Progenitor cell of endocrine pancreas (in vitro differentiated cells): ENCODE measurements at regions not wholly inside any gene's neighbourhood (a gene's known extent, or its start where the extent isn't known, plus 50 kb on each side); places are given as distances from the start of the nearest gene placed in this dataset.

Experiments
- DNase-seq: peaks from one replicate; pipeline ENCODE4 v3.0.0; 2021; ENCODE audit warnings: low spot score; ENCODE audit not compliant: unreplicated experiment
- H3K27ac Mint-ChIP-seq: 2 replicates; pipeline ENCODE4 v1.8.0; 2021; ENCODE audit warnings: mild to moderate bottlenecking, moderate library complexity, mixed read lengths
- H3K27me3 Mint-ChIP-seq: 2 replicates; pipeline ENCODE4 v1.8.0; 2021; ENCODE audit warnings: mixed read lengths
- H3K36me3 Mint-ChIP-seq: 2 replicates; pipeline ENCODE4 v1.8.0; 2022; ENCODE audit warnings: mixed read lengths; ENCODE audit not compliant: insufficient read depth
- H3K4me1 Mint-ChIP-seq: 2 replicates; pipeline ENCODE4 v1.8.0; 2021; ENCODE audit warnings: low read depth, mixed read lengths
- H3K4me3 Mint-ChIP-seq: 2 replicates; pipeline ENCODE4 v1.8.0; 2021; ENCODE audit warnings: low read depth, mild to moderate bottlenecking, moderate library complexity, mixed read lengths
- H3K9me3 Mint-ChIP-seq: 2 replicates; pipeline ENCODE4 v1.8.0; 2021; ENCODE audit warnings: low read depth, mixed read lengths
- TF ChIP-seq, protein P1 (sequence below): fragments of 200-600 bp; sonication (generic); IDR thresholded peaks from one replicate; pipeline ENCODE4 v1.5.0; 2021; ENCODE audit warnings: antibody characterized with exemption, mild to moderate bottlenecking; ENCODE audit not compliant: unreplicated experiment

- no peaks in the 10 kb centered on the region for H3K9me3 Mint-ChIP-seq
- H3K27ac Mint-ChIP-seq, result no peak overlapping the region
- TF ChIP-seq, protein P1, sequence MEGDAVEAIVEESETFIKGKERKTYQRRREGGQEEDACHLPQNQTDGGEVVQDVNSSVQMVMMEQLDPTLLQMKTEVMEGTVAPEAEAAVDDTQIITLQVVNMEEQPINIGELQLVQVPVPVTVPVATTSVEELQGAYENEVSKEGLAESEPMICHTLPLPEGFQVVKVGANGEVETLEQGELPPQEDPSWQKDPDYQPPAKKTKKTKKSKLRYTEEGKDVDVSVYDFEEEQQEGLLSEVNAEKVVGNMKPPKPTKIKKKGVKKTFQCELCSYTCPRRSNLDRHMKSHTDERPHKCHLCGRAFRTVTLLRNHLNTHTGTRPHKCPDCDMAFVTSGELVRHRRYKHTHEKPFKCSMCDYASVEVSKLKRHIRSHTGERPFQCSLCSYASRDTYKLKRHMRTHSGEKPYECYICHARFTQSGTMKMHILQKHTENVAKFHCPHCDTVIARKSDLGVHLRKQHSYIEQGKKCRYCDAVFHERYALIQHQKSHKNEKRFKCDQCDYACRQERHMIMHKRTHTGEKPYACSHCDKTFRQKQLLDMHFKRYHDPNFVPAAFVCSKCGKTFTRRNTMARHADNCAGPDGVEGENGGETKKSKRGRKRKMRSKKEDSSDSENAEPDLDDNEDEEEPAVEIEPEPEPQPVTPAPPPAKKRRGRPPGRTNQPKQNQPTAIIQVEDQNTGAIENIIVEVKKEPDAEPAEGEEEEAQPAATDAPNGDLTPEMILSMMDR, result no peak
- peaks cover 50% of the 10 kb centered on the region for H3K27me3 Mint-ChIP-seq
- no peak overlapping the region for H3K4me3 Mint-ChIP-seq
- no peaks in the 10 kb centered on the region for H3K36me3 Mint-ChIP-seq
- peaks cover 16% of the 10 kb centered on the region for H3K4me1 Mint-ChIP-seq
- DNase-seq, result no peak
These were observed 137.5 kb upstream of the IRX3 start for GRCh38 chr16:54424043-54424451.

GRCh38 chr16:54422569-54422978 is 136.0 kb upstream of the IRX3 start:
- Mint-ChIP-seq H3K4me1 (peaks cover 24% of the 10 kb centered on the region), H3K9me3 (no peaks in the 10 kb centered on the region), H3K27me3 (peaks cover 49% of the 10 kb centered on the region), H3K4me3 (no peak overlapping the region), H3K36me3 (no peaks in the 10 kb centered on the region), H3K27ac (no peak overlapping the region)
- DNase-seq, result no peak
- TF ChIP-seq, protein P1, result no peak

GRCh38 chr16:54422159-54422558 is 135.6 kb upstream of the IRX3 start:
- Mint-ChIP-seq H3K27me3 (peaks cover 48% of the 10 kb centered on the region), H3K4me3 (no peak overlapping the region), H3K4me1 (peaks cover 24% of the 10 kb centered on the region), H3K36me3 (no peaks in the 10 kb centered on the region), H3K9me3 (no peaks in the 10 kb centered on the region), H3K27ac (no peak overlapping the region)
- no peak for DNase-seq
- TF ChIP-seq, protein P1, result no peak

DNA sequence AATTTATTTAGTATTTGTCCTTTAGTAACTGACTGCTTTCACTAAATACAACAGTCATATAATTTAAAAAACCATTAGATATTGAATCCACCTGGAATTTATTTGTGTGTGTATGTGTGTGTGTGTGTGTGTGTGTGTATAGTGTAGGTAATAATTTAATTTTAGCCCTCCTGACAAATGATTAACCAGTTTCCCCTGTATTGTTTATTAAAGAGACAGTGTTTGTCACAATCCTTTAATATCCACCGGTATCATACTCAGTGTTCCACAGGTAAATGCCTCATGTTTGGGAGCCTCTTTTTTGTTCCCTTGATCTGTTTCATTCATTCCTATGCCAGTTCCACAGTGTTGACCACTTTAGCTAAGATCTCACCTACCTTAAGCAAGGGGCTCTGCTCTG is 134.6 kb upstream of the IRX3 start:
- Mint-ChIP-seq H3K36me3 (no peaks in the 10 kb centered on the region), H3K27me3 (peaks cover 38% of the 10 kb centered on the region), H3K4me3 (no peak overlapping the region), H3K9me3 (no peaks in the 10 kb centered on the region), H3K27ac (peak overlapping the region; percentile 29), H3K4me1 (peaks cover 23% of the 10 kb centered on the region)
- TF ChIP-seq, protein P1, result no peak
- no peak for DNase-seq

- Mint-ChIP-seq H3K9me3 (peaks cover 2% of the 10 kb centered on the region), H3K4me1 (peaks cover 9% of the 10 kb centered on the region), H3K27me3 (peaks cover 42% of the 10 kb centered on the region), H3K4me3 (no peak overlapping the region), H3K27ac (no peak overlapping the region), H3K36me3 (no peaks in the 10 kb centered on the region)
- TF ChIP-seq, protein P1, result no peak
- DNase-seq, result no peak
These were observed 132.3 kb upstream of the IRX3 start for GRCh38 chr16:54418903-54419302.
